Suppressor macrophage (primary cell): ENCODE measurements at regions not wholly inside any gene's neighbourhood (a gene's known extent, or its start where the extent isn't known, plus 50 kb on each side); places are given as distances from the start of the nearest gene placed in this dataset.

Experiments used
- DNase-seq, 4 experiments: peaks; one replicate each; pipeline ENCODE4 v3.0.0-alpha.2; 2020 to 2022

- no peak for DNase-seq
Observed at GRCh38 chr11:109298865-109299264, 123.1 kb upstream of the C11orf87 start.

- DNase-seq, result no peak
Observed at GRCh38 chr11:109300211-109300610, 121.8 kb upstream of the C11orf87 start.

- DNase-seq, result no peak
Observed at GRCh38 chr11:109302591-109303334, 119.2 kb upstream of the C11orf87 start.

GRCh38 chr11:109303342-109303741, 118.6 kb upstream of the C11orf87 start:
- no peak for DNase-seq

- DNase-seq, result no peak
Observed at GRCh38 chr11:109304159-109304558, 117.8 kb upstream of the C11orf87 start.

- no peak for DNase-seq
Observed at GRCh38 chr11:109305009-109305408, 117.0 kb upstream of the C11orf87 start.

GRCh38 chr11:109306322-109306721, 115.7 kb upstream of the C11orf87 start:
- no peak for DNase-seq

GRCh38 chr11:109307366-109307765, 114.6 kb upstream of the C11orf87 start:
- no peak for DNase-seq

- no peak for DNase-seq
Observed at GRCh38 chr11:109308551-109308950, 113.4 kb upstream of the C11orf87 start.

- DNase-seq, result no peak
Observed at GRCh38 chr11:109309153-109309552, 112.8 kb upstream of the C11orf87 start.

GRCh38 chr11:109317726-109318125, 104.3 kb upstream of the C11orf87 start:
- DNase-seq, result no peak

GRCh38 chr11:109320595-109320994, 101.4 kb upstream of the C11orf87 start:
- DNase-seq, result no peak

- DNase-seq, result no peak
Observed at GRCh38 chr11:109326781-109327180, 95.2 kb upstream of the C11orf87 start.

GRCh38 chr11:109329716-109330115, 92.3 kb upstream of the C11orf87 start:
- DNase-seq, result no peak

- no peak for DNase-seq
Observed at GRCh38 chr11:109338131-109338530, 83.9 kb upstream of the C11orf87 start.

GRCh38 chr11:109342261-109342660, 79.7 kb upstream of the C11orf87 start:
- no peak for DNase-seq

- DNase-seq, result no peak
Observed at GRCh38 chr11:109343242-109343641, 78.7 kb upstream of the C11orf87 start.

- DNase-seq, result no peak
Observed at GRCh38 chr11:109347304-109347703, 74.7 kb upstream of the C11orf87 start.

- no peak for DNase-seq
Observed at GRCh38 chr11:109349276-109350080, 72.5 kb upstream of the C11orf87 start.

GRCh38 chr11:109350091-109350490, 71.9 kb upstream of the C11orf87 start:
- no peak for DNase-seq

- no peak for DNase-seq
Observed at GRCh38 chr11:109362059-109362458, 59.9 kb upstream of the C11orf87 start.

GRCh38 chr11:109363682-109364081, 58.3 kb upstream of the C11orf87 start:
- DNase-seq, result no peak

GRCh38 chr11:109364851-109365250, 57.1 kb upstream of the C11orf87 start:
- DNase-seq, result no peak
